SK-N-MC (cell line): ENCODE measurements at regions not wholly inside any gene's neighbourhood (a gene's known extent, or its start where the extent isn't known, plus 50 kb on each side); places are given as distances from the start of the nearest gene placed in this dataset.
A peak's percentile ranks its signal among the peaks of the same experiment; 100 is the strongest.

Experiments used
- DNase-seq: peaks from one replicate; pipeline ENCODE4 v3.0.0-alpha.2; 2011; ENCODE audit warnings: low read depth, low spot score
- H3K27ac ChIP-seq: fragments of 200-600 bp; sonication (generic); 2 replicates; pipeline ENCODE4 v1.5.1; 2016; ENCODE audit warnings: mixed run types
- H3K36me3 ChIP-seq: fragments of 200-600 bp; sonication (generic); 2 replicates; pipeline ENCODE4 v1.6.1; 2017; ENCODE audit warnings: antibody characterized with exemption, low read length, mixed read lengths; ENCODE audit not compliant: insufficient read depth
- H3K4me3 ChIP-seq: fragments of 200-600 bp; sonication (generic); 2 replicates; pipeline ENCODE4 v1.5.1; 2016
- H3K9ac ChIP-seq: fragments of 200-600 bp; sonication (generic); 2 replicates; pipeline ENCODE4 v1.8.0; 2017; ENCODE audit warnings: mixed run types, mixed read lengths; ENCODE audit not compliant: insufficient read length
- H3K9me3 ChIP-seq: fragments of 200-600 bp; sonication (generic); 2 replicates; pipeline ENCODE4 v1.6.1; 2017; ENCODE audit warnings: low read depth, mild to moderate bottlenecking, antibody characterized with exemption, low read length, moderate library complexity, mixed read lengths
- EZH2 ChIP-seq: fragments of 200-600 bp; sonication (generic); IDR thresholded peaks from one replicate; pipeline ENCODE4 v1.6.1; 2017; ENCODE audit warnings: antibody characterized with exemption
- FOXP2 ChIP-seq: optimal IDR thresholded peaks from 2 replicates; pipeline ENCODE3; 2011; ENCODE audit warnings: mild to moderate bottlenecking, moderate library complexity; ENCODE audit not compliant: insufficient read depth; ENCODE audit errors: extremely low read length, control extremely low read depth
- POLR2AphosphoS5 ChIP-seq: IDR thresholded peaks from 2 replicates; pipeline ENCODE4 v1.6.1; 2012; ENCODE audit warnings: mild to moderate bottlenecking, low read depth, low read length, borderline replicate concordance

- DNase-seq = no peak
- Histone ChIP-seq H3K9ac (no peak overlapping the region), H3K27ac (no peak overlapping the region), H3K4me3 (no peak overlapping the region), H3K36me3 (no peaks in the 10 kb centered on the region), H3K9me3 (no peaks in the 10 kb centered on the region)
- no peak for TF ChIP-seq EZH2
- no peak for TF ChIP-seq POLR2AphosphoS5
- no peak for TF ChIP-seq FOXP2
Observed at GRCh38 chr3:80113331-80113730, 345.5 kb upstream of the ROBO1 start.

GRCh38 chr3:80099559-80100066, 331.8 kb upstream of the ROBO1 start:
- Histone ChIP-seq H3K27ac (no peak overlapping the region), H3K4me3 (no peak overlapping the region), H3K9me3 (no peaks in the 10 kb centered on the region), H3K36me3 (no peaks in the 10 kb centered on the region), H3K9ac (no peak overlapping the region)
- no peak for TF ChIP-seq POLR2AphosphoS5
- TF ChIP-seq EZH2 = no peak
- TF ChIP-seq FOXP2 = no peak
- no peak for DNase-seq

DNA sequence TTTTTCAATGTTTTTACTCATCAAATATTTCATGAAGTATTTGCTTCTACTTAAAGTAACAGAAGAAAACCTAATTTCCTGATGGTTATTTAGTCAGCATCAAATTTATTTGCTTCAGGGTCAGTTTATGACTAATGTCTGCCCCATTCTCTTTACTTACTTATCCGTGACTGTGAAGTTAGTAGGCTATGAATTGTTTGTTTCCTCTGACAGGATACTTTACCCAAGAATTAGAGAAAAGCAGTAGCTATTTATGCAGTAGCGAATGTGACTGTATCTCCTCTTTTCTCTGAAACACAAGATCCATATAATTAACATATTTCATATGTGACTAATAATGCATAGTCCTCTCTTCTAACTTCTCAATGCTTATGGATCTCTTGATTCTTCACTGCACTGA, 329.9 kb upstream of the ROBO1 start:
- no peak for DNase-seq
- Histone ChIP-seq H3K4me3 (no peak overlapping the region), H3K36me3 (no peaks in the 10 kb centered on the region), H3K27ac (no peak overlapping the region), H3K9me3 (no peaks in the 10 kb centered on the region), H3K9ac (no peak overlapping the region)
- TF ChIP-seq POLR2AphosphoS5 (no peak), FOXP2 (no peak), EZH2 (no peak)

- Histone ChIP-seq H3K36me3 (no peaks in the 10 kb centered on the region), H3K9me3 (no peaks in the 10 kb centered on the region), H3K4me3 (no peak overlapping the region), H3K9ac (no peak overlapping the region), H3K27ac (no peak overlapping the region)
- no peak for TF ChIP-seq FOXP2
- TF ChIP-seq POLR2AphosphoS5 = no peak
- TF ChIP-seq EZH2 = no peak
- no peak for DNase-seq
Observed at GRCh38 chr3:80096909-80097308, 329.1 kb upstream of the ROBO1 start.

DNA sequence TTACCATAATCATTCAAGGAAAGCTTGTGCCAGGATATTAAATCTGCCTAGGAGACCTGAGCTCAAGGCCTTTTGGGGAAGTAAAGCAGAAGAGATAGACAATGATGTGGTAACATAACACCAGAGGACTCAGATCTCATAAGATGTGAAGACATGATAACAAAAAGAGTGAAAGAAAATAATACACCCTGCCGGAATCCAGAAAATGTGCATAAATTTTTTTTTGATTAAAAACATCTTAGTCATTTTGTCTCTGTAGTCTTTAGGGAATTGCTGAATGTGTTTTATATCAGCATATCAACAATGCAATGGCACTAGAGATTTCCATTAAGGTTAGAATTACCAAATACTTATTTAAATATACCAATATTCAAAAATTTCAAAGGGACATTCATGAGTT, 326.8 kb upstream of the ROBO1 start:
- Histone ChIP-seq H3K9ac (no peak overlapping the region), H3K27ac (peak overlapping the region; percentile 74; the same call in 1 of the 2 replicates), H3K4me3 (no peak overlapping the region), H3K36me3 (no peaks in the 10 kb centered on the region), H3K9me3 (no peaks in the 10 kb centered on the region)
- TF ChIP-seq FOXP2 (no peak), EZH2 (no peak), POLR2AphosphoS5 (no peak)
- DNase-seq = no peak

DNA sequence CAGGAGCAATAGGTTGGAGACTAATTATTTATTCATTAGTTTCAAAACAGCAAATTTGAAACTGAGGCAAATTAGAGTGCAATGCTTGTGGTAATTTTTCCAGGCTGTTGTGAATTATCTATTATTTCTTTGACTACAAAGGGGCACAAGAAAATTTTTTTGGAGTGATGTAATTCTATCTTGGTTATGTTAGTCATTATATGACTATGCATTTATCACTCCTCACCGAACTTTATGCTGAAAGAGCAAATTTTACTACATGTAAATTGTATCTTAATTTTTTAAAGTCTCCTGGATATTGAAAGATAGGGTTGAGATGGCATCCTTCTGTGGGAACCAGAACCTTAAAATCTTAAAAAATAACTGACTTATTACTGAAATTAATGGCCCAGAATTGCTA, 320.0 kb upstream of the ROBO1 start:
- DNase-seq = no peak
- TF ChIP-seq EZH2 (no peak), POLR2AphosphoS5 (no peak), FOXP2 (no peak)

GRCh38 chr3:80086426-80086825, 318.6 kb upstream of the ROBO1 start:
- no peaks in the 10 kb centered on the region for H3K9me3 ChIP-seq
- no peak for DNase-seq
- H3K27ac ChIP-seq = peak overlapping the region; percentile 50; the same call in 1 of the 2 replicates
- H3K36me3 ChIP-seq = no peaks in the 10 kb centered on the region
- TF ChIP-seq FOXP2 = no peak
- TF ChIP-seq EZH2 = no peak
- TF ChIP-seq POLR2AphosphoS5 = no peak
- H3K9ac ChIP-seq = no peak overlapping the region
- H3K4me3 ChIP-seq = no peak overlapping the region

More for the DNA sequence above, 320.0 kb upstream of the ROBO1 start:
- H3K36me3 ChIP-seq = no peaks in the 10 kb centered on the region
- H3K9ac ChIP-seq = peak overlapping the region; percentile 69
- H3K9me3 ChIP-seq = no peaks in the 10 kb centered on the region
- peak overlapping the region; percentile 88 for H3K27ac ChIP-seq
- peak overlapping the region; percentile 63 for H3K4me3 ChIP-seq

DNA sequence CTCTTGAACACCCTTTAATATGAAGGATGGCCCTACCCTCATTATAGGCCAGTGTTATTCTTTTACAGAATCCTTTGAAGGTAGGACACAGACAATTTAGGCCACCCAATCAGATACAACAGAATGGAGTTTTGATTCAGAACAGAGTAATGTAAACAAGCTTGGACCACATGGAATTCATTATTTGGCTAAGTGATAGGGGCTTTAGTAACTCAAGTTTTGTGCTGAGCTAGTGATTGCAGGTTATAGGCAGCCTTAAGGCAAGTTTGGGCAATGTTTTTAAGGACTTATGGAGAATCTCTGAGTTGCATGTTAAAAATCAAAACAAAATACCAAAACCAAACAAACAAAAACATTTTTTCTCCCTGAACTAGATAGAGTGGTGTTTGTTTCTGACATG, 312.1 kb upstream of the ROBO1 start:
- Histone ChIP-seq H3K27ac (no peak overlapping the region), H3K9me3 (no peaks in the 10 kb centered on the region), H3K36me3 (no peaks in the 10 kb centered on the region), H3K4me3 (no peak overlapping the region), H3K9ac (no peak overlapping the region)
- no peak for DNase-seq
- TF ChIP-seq FOXP2 = no peak
- no peak for TF ChIP-seq EZH2
- TF ChIP-seq POLR2AphosphoS5 = no peak

- Histone ChIP-seq H3K9ac (no peak overlapping the region), H3K9me3 (no peaks in the 10 kb centered on the region), H3K27ac (no peak overlapping the region), H3K4me3 (no peak overlapping the region), H3K36me3 (no peaks in the 10 kb centered on the region)
- TF ChIP-seq POLR2AphosphoS5 = no peak
- no peak for TF ChIP-seq FOXP2
- no peak for TF ChIP-seq EZH2
- no peak for DNase-seq
Observed at GRCh38 chr3:80068459-80068858, 300.7 kb upstream of the ROBO1 start.
